DND-41 (cell line): ENCODE measurements at regions not wholly inside any gene's neighbourhood (a gene's known extent, or its start where the extent isn't known, plus 50 kb on each side); places are given as distances from the start of the nearest gene placed in this dataset.
A peak's percentile ranks its signal among the peaks of the same experiment; 100 is the strongest.

Source experiments
- ATAC-seq: fragments of 200-7000 bp; cut with Tn5 transposase; 3 replicates; pipeline ENCODE4 v1.9.1; 2021; ENCODE audit warnings: low read depth; ENCODE audit not compliant: insufficient read depth
- DNase-seq: peaks from one replicate; pipeline ENCODE4 v3.0.0-alpha.2; 2020
- H2AFZ ChIP-seq: 2 replicates; pipeline ENCODE4 v1.6.0; 2012; ENCODE audit warnings: low read depth, low read length
- H3K27ac ChIP-seq: 2 replicates; pipeline ENCODE4 v1.5.1; 2012; ENCODE audit warnings: low read length, inconsistent platforms
- H3K27me3 ChIP-seq: fragments of 200-600 bp; sonication (generic); 2 replicates; pipeline ENCODE4 v1.6.0; 2012; ENCODE audit warnings: low read length, mild to moderate bottlenecking, inconsistent platforms; ENCODE audit not compliant: insufficient read depth, poor library complexity
- H3K36me3 ChIP-seq: 2 replicates; pipeline ENCODE4 v1.5.1; 2012; ENCODE audit warnings: low read length, inconsistent platforms; ENCODE audit not compliant: insufficient read depth
- H3K4me1 ChIP-seq: 2 replicates; pipeline ENCODE4 v1.5.1; 2012; ENCODE audit warnings: mild to moderate bottlenecking, low read length; ENCODE audit not compliant: insufficient read depth
- H3K4me2 ChIP-seq: 2 replicates; pipeline ENCODE4 v1.6.0; 2012; ENCODE audit warnings: mild to moderate bottlenecking, moderate library complexity, low read length, inconsistent platforms; ENCODE audit not compliant: insufficient read depth
- H3K4me3 ChIP-seq, 2 experiments: fragments of 200-600 bp in 1 of 2; shearing (Covaris generic) in 1 of 2; 2 replicates each; pipeline ENCODE4 v1.5.1; 2012 to 2016; ENCODE audit warnings: inconsistent platforms in 2 of 2, low read length in 2 of 2, mild to moderate bottlenecking in 2 of 2, low read depth in 1 of 2, moderate library complexity in 1 of 2
- H3K79me2 ChIP-seq: 2 replicates; pipeline ENCODE4 v1.6.0; 2012; ENCODE audit warnings: low read length, inconsistent platforms; ENCODE audit not compliant: insufficient read depth
- H3K9ac ChIP-seq: 2 replicates; pipeline ENCODE4 v1.6.0; 2012; ENCODE audit warnings: low read depth, mild to moderate bottlenecking, inconsistent platforms, low read length, moderate library complexity
- H3K9me3 ChIP-seq: 2 replicates; pipeline ENCODE4 v1.5.1; 2012; ENCODE audit warnings: low read length, moderate library complexity, mild to moderate bottlenecking, inconsistent platforms; ENCODE audit not compliant: insufficient read depth, severe bottlenecking
- H4K20me1 ChIP-seq: 2 replicates; pipeline ENCODE4 v1.6.0; 2012; ENCODE audit warnings: low read length; ENCODE audit not compliant: insufficient read depth
- CTCF ChIP-seq: IDR thresholded peaks from 2 replicates; pipeline ENCODE4 v1.5.1; 2012; ENCODE audit warnings: borderline replicate concordance, low read length, moderate library complexity, mild to moderate bottlenecking; ENCODE audit not compliant: poor library complexity, severe bottlenecking; ENCODE audit errors: extremely low read depth
- EZH2 ChIP-seq: IDR thresholded peaks from 3 replicates; pipeline ENCODE4 v1.6.1; 2012; ENCODE audit warnings: borderline replicate concordance, low read depth, mild to moderate bottlenecking, moderate library complexity, low read length, inconsistent platforms; ENCODE audit not compliant: severe bottlenecking

GRCh38 chrX:39766085-39766726, 331.6 kb downstream of the BCOR start:
- Histone ChIP-seq H2AFZ (0 out of 2 replicates have a peak overlapping the region, but pooled peaks have one; percentile 40), H3K4me2 (peak overlapping the region; percentile 26; the same call in 1 of the 2 replicates), H3K4me1 (peaks cover 17% of the 10 kb centered on the region), H4K20me1 (no peaks in the 10 kb centered on the region), H3K9me3 (no peaks in the 10 kb centered on the region), H3K9ac (no peak overlapping the region), H3K27me3 (no peaks in the 10 kb centered on the region), H3K36me3 (no peaks in the 10 kb centered on the region), H3K4me3 (no peak overlapping the region), H3K79me2 (no peaks in the 10 kb centered on the region), H3K27ac (no peak overlapping the region)
- peak; percentile 99 for ATAC-seq
- TF ChIP-seq EZH2: no peak
- TF ChIP-seq CTCF: no peak
- DNase-seq: peak; percentile 53

- Histone ChIP-seq H3K79me2 (no peaks in the 10 kb centered on the region), H3K27me3 (no peaks in the 10 kb centered on the region), H3K9ac (no peak overlapping the region), H3K4me3 (no peak overlapping the region), H3K4me1 (peaks cover 17% of the 10 kb centered on the region), H3K36me3 (no peaks in the 10 kb centered on the region), H3K4me2 (peak overlapping the region; percentile 26; the same call in 1 of the 2 replicates), H3K27ac (no peak overlapping the region), H2AFZ (no peak overlapping the region), H4K20me1 (no peaks in the 10 kb centered on the region), H3K9me3 (no peaks in the 10 kb centered on the region)
- DNase-seq (no peak), ATAC-seq (0 out of 3 replicates have a peak, but pooled peaks have one; percentile 9)
- TF ChIP-seq EZH2 (no peak), CTCF (no peak)
Observed at GRCh38 chrX:39766855-39767254, 330.9 kb downstream of the BCOR start.

- ATAC-seq (no peak), DNase-seq (no peak)
- peaks cover 17% of the 10 kb centered on the region for H3K4me1 ChIP-seq
- no peaks in the 10 kb centered on the region for H3K36me3 ChIP-seq
- H3K79me2 ChIP-seq: no peaks in the 10 kb centered on the region
- no peak overlapping the region for H3K27ac ChIP-seq
- no peak for TF ChIP-seq CTCF
- no peak for TF ChIP-seq EZH2
- H2AFZ ChIP-seq: no peak overlapping the region
- no peak overlapping the region for H3K4me2 ChIP-seq
- H3K9me3 ChIP-seq: no peaks in the 10 kb centered on the region
- H3K9ac ChIP-seq: no peak overlapping the region
- H3K27me3 ChIP-seq: no peaks in the 10 kb centered on the region
- no peak overlapping the region for H3K4me3 ChIP-seq
- H4K20me1 ChIP-seq: no peaks in the 10 kb centered on the region
Observed at GRCh38 chrX:39767446-39767845, 330.3 kb downstream of the BCOR start.

- DNase-seq (no peak), ATAC-seq (no peak)
- Histone ChIP-seq H3K36me3 (no peaks in the 10 kb centered on the region), H3K4me2 (no peak overlapping the region), H3K4me1 (peaks cover 17% of the 10 kb centered on the region), H3K9ac (no peak overlapping the region), H3K9me3 (no peaks in the 10 kb centered on the region), H3K27ac (no peak overlapping the region), H3K4me3 (no peak overlapping the region), H3K27me3 (no peaks in the 10 kb centered on the region), H2AFZ (no peak overlapping the region), H4K20me1 (no peaks in the 10 kb centered on the region), H3K79me2 (no peaks in the 10 kb centered on the region)
- TF ChIP-seq CTCF: no peak
- TF ChIP-seq EZH2: no peak
Observed at GRCh38 chrX:39769748-39770147, 328.0 kb downstream of the BCOR start.
